KMS-11 (cell line): ENCODE measurements at regions not wholly inside any gene's neighbourhood (a gene's known extent, or its start where the extent isn't known, plus 50 kb on each side); places are given as distances from the start of the nearest gene placed in this dataset.

Experiments used
- H2AFZ ChIP-seq: fragments of 200-600 bp; sonication (generic); 2 replicates; pipeline ENCODE4 v1.6.1; 2016; ENCODE audit warnings: antibody characterized with exemption, mixed run types, low read depth
- H3K27ac ChIP-seq: fragments of 200-600 bp; sonication (generic); 2 replicates; pipeline ENCODE4 v1.6.1; 2016; ENCODE audit warnings: mild to moderate bottlenecking, mixed run types
- H3K27me3 ChIP-seq: fragments of 200-600 bp; sonication (generic); 2 replicates; pipeline ENCODE4 v1.6.1; 2017; ENCODE audit warnings: mild to moderate bottlenecking, low read depth, mixed run types, moderate library complexity; ENCODE audit not compliant: insufficient read depth
- H3K36me3 ChIP-seq: fragments of 200-600 bp; sonication (generic); 2 replicates; pipeline ENCODE4 v1.6.1; 2017; ENCODE audit warnings: mild to moderate bottlenecking, mixed run types; ENCODE audit not compliant: insufficient read depth
- H3K4me1 ChIP-seq: fragments of 200-600 bp; sonication (generic); 2 replicates; pipeline ENCODE4 v1.6.1; 2016; ENCODE audit warnings: mild to moderate bottlenecking, low read depth, mixed run types; ENCODE audit not compliant: poor library complexity, severe bottlenecking
- H3K4me2 ChIP-seq: fragments of 200-600 bp; sonication (generic); 2 replicates; pipeline ENCODE4 v1.7.0; 2016; ENCODE audit warnings: mild to moderate bottlenecking, mixed run types
- H3K4me3 ChIP-seq: fragments of 200-600 bp; sonication (generic); IDR thresholded peaks from 2 replicates; pipeline ENCODE4 v1.6.1; 2017; ENCODE audit warnings: low read depth, low read length, mixed read lengths; ENCODE audit not compliant: insufficient read depth
- H3K79me2 ChIP-seq: fragments of 200-600 bp; sonication (generic); 2 replicates; pipeline ENCODE4 v1.6.1; 2016; ENCODE audit warnings: low read depth, mixed run types; ENCODE audit not compliant: insufficient read depth
- H3K9ac ChIP-seq: fragments of 200-600 bp; sonication (generic); 2 replicates; pipeline ENCODE4 v1.6.1; 2016; ENCODE audit warnings: mild to moderate bottlenecking, mixed run types
- H4K20me1 ChIP-seq: fragments of 200-600 bp; sonication (generic); 2 replicates; pipeline ENCODE4 v1.6.1; 2016; ENCODE audit warnings: mild to moderate bottlenecking, mixed run types; ENCODE audit not compliant: insufficient read depth
- TF ChIP-seq, protein P1 (sequence below): fragments of 200-600 bp; sonication (generic); conservative IDR thresholded peaks from 2 replicates; pipeline ENCODE4 v1.6.1; 2017; ENCODE audit warnings: low read depth, mild to moderate bottlenecking, antibody characterized with exemption, low read length, moderate library complexity, mixed read lengths

- no peak overlapping the region for H3K4me2 ChIP-seq
- H2AFZ ChIP-seq: no peak overlapping the region
- H3K4me1 ChIP-seq: no peaks in the 10 kb centered on the region
- no peaks in the 10 kb centered on the region for H4K20me1 ChIP-seq
- no peak overlapping the region for H3K4me3 ChIP-seq
- TF ChIP-seq, protein P1, sequence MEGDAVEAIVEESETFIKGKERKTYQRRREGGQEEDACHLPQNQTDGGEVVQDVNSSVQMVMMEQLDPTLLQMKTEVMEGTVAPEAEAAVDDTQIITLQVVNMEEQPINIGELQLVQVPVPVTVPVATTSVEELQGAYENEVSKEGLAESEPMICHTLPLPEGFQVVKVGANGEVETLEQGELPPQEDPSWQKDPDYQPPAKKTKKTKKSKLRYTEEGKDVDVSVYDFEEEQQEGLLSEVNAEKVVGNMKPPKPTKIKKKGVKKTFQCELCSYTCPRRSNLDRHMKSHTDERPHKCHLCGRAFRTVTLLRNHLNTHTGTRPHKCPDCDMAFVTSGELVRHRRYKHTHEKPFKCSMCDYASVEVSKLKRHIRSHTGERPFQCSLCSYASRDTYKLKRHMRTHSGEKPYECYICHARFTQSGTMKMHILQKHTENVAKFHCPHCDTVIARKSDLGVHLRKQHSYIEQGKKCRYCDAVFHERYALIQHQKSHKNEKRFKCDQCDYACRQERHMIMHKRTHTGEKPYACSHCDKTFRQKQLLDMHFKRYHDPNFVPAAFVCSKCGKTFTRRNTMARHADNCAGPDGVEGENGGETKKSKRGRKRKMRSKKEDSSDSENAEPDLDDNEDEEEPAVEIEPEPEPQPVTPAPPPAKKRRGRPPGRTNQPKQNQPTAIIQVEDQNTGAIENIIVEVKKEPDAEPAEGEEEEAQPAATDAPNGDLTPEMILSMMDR: no peak
- no peaks in the 10 kb centered on the region for H3K79me2 ChIP-seq
- no peak overlapping the region for H3K27ac ChIP-seq
- no peak overlapping the region for H3K9ac ChIP-seq
- no peaks in the 10 kb centered on the region for H3K36me3 ChIP-seq
- no peaks in the 10 kb centered on the region for H3K27me3 ChIP-seq
These were observed 279.5 kb upstream of the MYOCD start for GRCh38 chr17:12386225-12386624.

DNA sequence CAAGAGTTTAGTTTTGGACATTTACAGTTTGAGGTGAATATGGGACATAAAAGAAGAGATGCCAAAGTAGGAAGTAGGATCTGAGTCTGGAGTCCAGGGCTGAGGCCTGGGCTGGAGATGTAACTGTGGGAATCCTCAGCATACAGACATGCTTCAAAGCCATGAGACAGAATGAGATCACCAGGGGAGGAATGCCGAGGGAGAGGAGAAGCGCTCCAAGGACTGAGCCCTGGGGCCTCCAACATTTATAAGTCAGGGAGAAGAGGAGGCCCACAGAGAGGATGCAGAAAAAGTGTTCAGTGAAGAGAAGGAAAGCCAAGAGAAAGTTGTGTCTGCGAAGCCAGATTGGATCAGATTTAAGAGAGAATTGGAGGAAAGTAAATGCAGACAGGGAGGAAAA is 277.5 kb upstream of the MYOCD start:
- Histone ChIP-seq H3K79me2 (no peaks in the 10 kb centered on the region), H2AFZ (no peak overlapping the region), H3K9ac (no peak overlapping the region), H3K36me3 (no peaks in the 10 kb centered on the region), H4K20me1 (no peaks in the 10 kb centered on the region), H3K27me3 (no peaks in the 10 kb centered on the region), H3K4me1 (no peaks in the 10 kb centered on the region), H3K4me3 (no peak overlapping the region), H3K27ac (no peak overlapping the region), H3K4me2 (no peak overlapping the region)
- TF ChIP-seq, protein P1: no peak

DNA sequence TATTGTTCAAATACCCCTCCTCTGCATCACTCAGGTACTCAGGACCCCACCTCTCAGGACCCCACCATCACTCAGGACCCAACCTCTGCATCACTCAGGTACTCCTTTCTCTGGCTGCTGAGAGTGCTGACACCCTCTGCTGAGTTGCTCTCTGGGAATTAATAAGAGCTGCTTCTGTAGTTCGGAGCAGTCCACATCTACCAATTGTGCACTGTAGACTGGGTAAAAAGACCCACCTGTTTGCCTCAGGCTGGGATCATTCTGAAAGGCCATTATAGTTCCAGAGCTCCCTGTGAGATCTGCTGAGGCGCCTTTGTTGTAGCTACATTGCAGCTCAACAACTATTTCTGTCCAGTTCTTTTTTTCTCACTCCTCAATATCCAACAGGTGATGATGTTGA is 276.3 kb upstream of the MYOCD start:
- H3K4me1 ChIP-seq: no peaks in the 10 kb centered on the region
- no peak overlapping the region for H2AFZ ChIP-seq
- H4K20me1 ChIP-seq: no peaks in the 10 kb centered on the region
- H3K79me2 ChIP-seq: no peaks in the 10 kb centered on the region
- no peak overlapping the region for H3K9ac ChIP-seq
- no peak overlapping the region for H3K4me2 ChIP-seq
- H3K36me3 ChIP-seq: no peaks in the 10 kb centered on the region
- H3K4me3 ChIP-seq: no peak overlapping the region
- TF ChIP-seq, protein P1: no peak
- no peaks in the 10 kb centered on the region for H3K27me3 ChIP-seq
- no peak overlapping the region for H3K27ac ChIP-seq

DNA sequence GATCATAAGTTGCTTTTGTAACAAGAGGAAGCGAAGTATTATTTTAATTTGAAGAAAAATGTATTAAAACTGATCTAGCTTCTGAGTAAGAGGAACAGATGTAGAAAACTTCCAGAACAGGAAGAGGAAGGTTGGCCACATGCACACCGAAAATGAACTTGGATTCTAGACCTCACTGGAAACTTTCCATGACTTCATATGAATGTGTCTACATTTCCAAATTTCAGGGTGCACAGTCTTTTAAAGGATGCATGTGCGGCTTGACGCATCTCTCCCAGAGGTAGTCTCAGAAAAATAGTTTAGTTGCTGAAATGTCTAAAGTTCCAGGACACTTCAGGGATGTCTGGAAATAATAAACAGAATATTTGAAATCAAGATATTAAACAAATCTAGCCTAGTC is 275.1 kb upstream of the MYOCD start:
- Histone ChIP-seq H3K27ac (no peak overlapping the region), H4K20me1 (no peaks in the 10 kb centered on the region), H3K79me2 (no peaks in the 10 kb centered on the region), H2AFZ (no peak overlapping the region), H3K4me3 (no peak overlapping the region), H3K36me3 (no peaks in the 10 kb centered on the region), H3K9ac (no peak overlapping the region), H3K4me1 (no peaks in the 10 kb centered on the region), H3K4me2 (no peak overlapping the region), H3K27me3 (no peaks in the 10 kb centered on the region)
- TF ChIP-seq, protein P1: no peak

- no peaks in the 10 kb centered on the region for H4K20me1 ChIP-seq
- H3K4me1 ChIP-seq: no peaks in the 10 kb centered on the region
- H3K36me3 ChIP-seq: no peaks in the 10 kb centered on the region
- no peak overlapping the region for H3K4me3 ChIP-seq
- H3K4me2 ChIP-seq: no peak overlapping the region
- H3K27me3 ChIP-seq: no peaks in the 10 kb centered on the region
- H3K79me2 ChIP-seq: no peaks in the 10 kb centered on the region
- no peak overlapping the region for H3K27ac ChIP-seq
- H2AFZ ChIP-seq: no peak overlapping the region
- H3K9ac ChIP-seq: no peak overlapping the region
- TF ChIP-seq, protein P1: no peak
These were observed 274.2 kb upstream of the MYOCD start for GRCh38 chr17:12391468-12391867.
